ENCODE measurements at regions not wholly inside any gene's neighbourhood (a gene's known extent, or its start where the extent isn't known, plus 50 kb on each side); places are given as distances from the start of the nearest gene placed in this dataset.

- Histone ChIP-seq H3K9ac (ENCODE audit: low read length) (no peak overlapping the region), H3K36me3 (ENCODE audit: insufficient read depth, low read length) (no peaks in the 10 kb centered on the region), H3K9me3 (ENCODE audit: insufficient read depth, low read depth, low read length) (no peaks in the 10 kb centered on the region), H4K20me1 (ENCODE audit: insufficient read depth, low read length) (no peaks in the 10 kb centered on the region), H3K79me2 (ENCODE audit: insufficient read depth, low read length) (no peaks in the 10 kb centered on the region), H3K4me1 (ENCODE audit: insufficient read depth, low read length) (no peaks in the 10 kb centered on the region), H3K27me3 (ENCODE audit: insufficient read depth, low read length) (no peaks in the 10 kb centered on the region), H3K27ac (ENCODE audit: low read depth, low read length) (no peak overlapping the region), H3K4me2 (ENCODE audit: low read length) (no peak overlapping the region), H3K4me3 (ENCODE audit: insufficient read depth, low read depth, low read length) (no peak overlapping the region), H2AFZ (ENCODE audit: low read depth, low read length) (no peak overlapping the region)
- Mint-ChIP-seq H3K4me1 (ENCODE audit: low read depth, unreplicated experiment) (no peaks in the 10 kb centered on the region), H3K27ac (ENCODE audit: unreplicated experiment) (no peak overlapping the region), H3K9me3 (ENCODE audit: unreplicated experiment) (no peaks in the 10 kb centered on the region), H3K27me3 (ENCODE audit: low read depth, unreplicated experiment) (no peaks in the 10 kb centered on the region), H3K36me3 (ENCODE audit: low read depth, unreplicated experiment) (no peaks in the 10 kb centered on the region), H3K4me3 (ENCODE audit: unreplicated experiment) (no peak overlapping the region)
- TF ChIP-seq CTCF (IDR thresholded peaks at IDR 0.05; ENCODE audit: insufficient read depth, low read depth, low read length) (no peak), EZH2 (IDR thresholded peaks at IDR 0.05; ENCODE audit: insufficient read depth, low read length) (no peak)
- FAIRE-seq (no peak), DNase-seq (ENCODE audit: low read depth) (no peak)
These were observed 635.0 kb downstream of the ZIC1 start for GRCh38 chr3:148044151-148044550.

- Histone ChIP-seq H4K20me1 (ENCODE audit: insufficient read depth, low read length) (no peaks in the 10 kb centered on the region), H3K27me3 (ENCODE audit: insufficient read depth, low read length) (no peaks in the 10 kb centered on the region), H3K4me3 (ENCODE audit: insufficient read depth, low read depth, low read length) (no peak overlapping the region), H3K79me2 (ENCODE audit: insufficient read depth, low read length) (no peaks in the 10 kb centered on the region), H3K4me1 (ENCODE audit: insufficient read depth, low read length) (no peaks in the 10 kb centered on the region), H3K27ac (ENCODE audit: low read depth, low read length) (no peak overlapping the region), H3K9ac (ENCODE audit: low read length) (no peak overlapping the region), H3K4me2 (ENCODE audit: low read length) (no peak overlapping the region), H3K36me3 (ENCODE audit: insufficient read depth, low read length) (no peaks in the 10 kb centered on the region), H2AFZ (ENCODE audit: low read depth, low read length) (no peak overlapping the region), H3K9me3 (ENCODE audit: insufficient read depth, low read depth, low read length) (no peaks in the 10 kb centered on the region)
- peaks cover 2% of the 10 kb centered on the region for H3K9me3 Mint-ChIP-seq (ENCODE audit: unreplicated experiment)
- no peaks in the 10 kb centered on the region for H3K27me3 Mint-ChIP-seq (ENCODE audit: low read depth, unreplicated experiment)
- H3K27ac Mint-ChIP-seq (ENCODE audit: unreplicated experiment) = no peak overlapping the region
- no peak for DNase-seq (ENCODE audit: low read depth)
- H3K4me1 Mint-ChIP-seq (ENCODE audit: low read depth, unreplicated experiment) = no peaks in the 10 kb centered on the region
- H3K4me3 Mint-ChIP-seq (ENCODE audit: unreplicated experiment) = no peak overlapping the region
- no peaks in the 10 kb centered on the region for H3K36me3 Mint-ChIP-seq (ENCODE audit: low read depth, unreplicated experiment)
- no peak for FAIRE-seq
- no peak for TF ChIP-seq CTCF (IDR thresholded peaks at IDR 0.05; ENCODE audit: insufficient read depth, low read depth, low read length)
- no peak for TF ChIP-seq EZH2 (IDR thresholded peaks at IDR 0.05; ENCODE audit: insufficient read depth, low read length)
These were observed 642.7 kb upstream of the AGTR1 start for GRCh38 chr3:148054999-148055398.

- Mint-ChIP-seq H3K36me3 (ENCODE audit: low read depth, unreplicated experiment) (no peaks in the 10 kb centered on the region), H3K4me1 (ENCODE audit: low read depth, unreplicated experiment) (no peaks in the 10 kb centered on the region), H3K27me3 (ENCODE audit: low read depth, unreplicated experiment) (no peaks in the 10 kb centered on the region), H3K9me3 (ENCODE audit: unreplicated experiment) (no peaks in the 10 kb centered on the region), H3K4me3 (ENCODE audit: unreplicated experiment) (no peak overlapping the region), H3K27ac (ENCODE audit: unreplicated experiment) (no peak overlapping the region)
- H2AFZ ChIP-seq (ENCODE audit: low read depth, low read length) = no peak overlapping the region
- FAIRE-seq = no peak
- H3K27ac ChIP-seq (ENCODE audit: low read depth, low read length) = no peak overlapping the region
- no peak for DNase-seq (ENCODE audit: low read depth)
- TF ChIP-seq CTCF (IDR thresholded peaks at IDR 0.05; ENCODE audit: insufficient read depth, low read depth, low read length) (no peak), EZH2 (IDR thresholded peaks at IDR 0.05; ENCODE audit: insufficient read depth, low read length) (no peak)
- no peaks in the 10 kb centered on the region for H3K27me3 ChIP-seq (ENCODE audit: insufficient read depth, low read length)
- H4K20me1 ChIP-seq (ENCODE audit: insufficient read depth, low read length) = no peaks in the 10 kb centered on the region
- H3K4me2 ChIP-seq (ENCODE audit: low read length) = no peak overlapping the region
- H3K36me3 ChIP-seq (ENCODE audit: insufficient read depth, low read length) = no peaks in the 10 kb centered on the region
- no peak overlapping the region for H3K9ac ChIP-seq (ENCODE audit: low read length)
- no peaks in the 10 kb centered on the region for H3K79me2 ChIP-seq (ENCODE audit: insufficient read depth, low read length)
- H3K9me3 ChIP-seq (ENCODE audit: insufficient read depth, low read depth, low read length) = no peaks in the 10 kb centered on the region
- no peaks in the 10 kb centered on the region for H3K4me1 ChIP-seq (ENCODE audit: insufficient read depth, low read length)
- H3K4me3 ChIP-seq (ENCODE audit: insufficient read depth, low read depth, low read length) = no peak overlapping the region
These were observed 635.1 kb upstream of the AGTR1 start for GRCh38 chr3:148062590-148062989.
